HG03354 (cell line): ENCODE measurements at regions not wholly inside any gene's neighbourhood (a gene's known extent, or its start where the extent isn't known, plus 50 kb on each side); places are given as distances from the start of the nearest gene placed in this dataset.
"Not testable (repeated sequence)": the region's sequence is repeated elsewhere in the genome, so short reads cannot be mapped to it uniquely, and the experiment has no call there.

Source experiments
- ATAC-seq: cut with Tn5 transposase; IDR thresholded peaks from one replicate; pipeline ENCODE4 v1.9.1; 2021; ENCODE audit warnings: mild to moderate bottlenecking; ENCODE audit not compliant: unreplicated experiment, poor library complexity, severe bottlenecking

- ATAC-seq, result no peak
These were observed 135.9 kb upstream of the TGFBR2 start for GRCh38 chr3:30470496-30470895.

GRCh38 chr3:30471066-30471465, 135.3 kb upstream of the TGFBR2 start:
- ATAC-seq, result no peak

- no peak for ATAC-seq
These were observed 134.5 kb upstream of the TGFBR2 start for GRCh38 chr3:30471796-30472489.

GRCh38 chr3:30473374-30474051, 132.9 kb upstream of the TGFBR2 start:
- no peak for ATAC-seq

- no peak for ATAC-seq
These were observed 132.0 kb upstream of the TGFBR2 start for GRCh38 chr3:30474371-30474770.

- ATAC-seq, result peak; percentile 83
These were observed 131.2 kb upstream of the TGFBR2 start for GRCh38 chr3:30475038-30475808.

GRCh38 chr3:30475809-30476178, 130.6 kb upstream of the TGFBR2 start:
- no peak for ATAC-seq

- no peak for ATAC-seq
These were observed 129.9 kb upstream of the TGFBR2 start for GRCh38 chr3:30476368-30477084.

- no peak for ATAC-seq
These were observed 129.1 kb upstream of the TGFBR2 start for GRCh38 chr3:30477149-30477921.

- ATAC-seq, result not testable (repeated sequence)
These were observed 126.7 kb upstream of the TGFBR2 start for GRCh38 chr3:30479737-30480136.

- ATAC-seq, result not testable (repeated sequence)
These were observed 126.2 kb upstream of the TGFBR2 start for GRCh38 chr3:30480156-30480555.

GRCh38 chr3:30480587-30480986, 125.8 kb upstream of the TGFBR2 start:
- no peak for ATAC-seq

GRCh38 chr3:30481241-30481640, 125.2 kb upstream of the TGFBR2 start:
- ATAC-seq, result no peak

- ATAC-seq, result not testable (repeated sequence)
These were observed 122.2 kb upstream of the TGFBR2 start for GRCh38 chr3:30484229-30484628.

GRCh38 chr3:30486368-30486767, 120.0 kb upstream of the TGFBR2 start:
- no peak for ATAC-seq

GRCh38 chr3:30488070-30488756, 118.2 kb upstream of the TGFBR2 start:
- ATAC-seq, result no peak

- no peak for ATAC-seq
These were observed 113.8 kb upstream of the TGFBR2 start for GRCh38 chr3:30492322-30493192.

- ATAC-seq, result no peak
These were observed 112.5 kb upstream of the TGFBR2 start for GRCh38 chr3:30493911-30494311.
